ENCODE measurements at regions not wholly inside any gene's neighbourhood (a gene's known extent, or its start where the extent isn't known, plus 50 kb on each side); places are given as distances from the start of the nearest gene placed in this dataset.
"Not testable (repeated sequence)": the region's sequence is repeated elsewhere in the genome, so short reads cannot be mapped to it uniquely, and the experiment has no call there.

GRCh38 chr2:200110381-200110780 is 155.0 kb downstream of the MAIP1 start:
- FAIRE-seq (no peak), DNase-seq (ENCODE audit: low read depth, low spot score) (no peak)
- H2AFZ ChIP-seq (ENCODE audit: low read depth, low read length), result no peak overlapping the region
- no peak overlapping the region for H3K27ac ChIP-seq (ENCODE audit: insufficient read depth, low read depth, low read length)
- no peaks in the 10 kb centered on the region for H3K4me1 ChIP-seq (ENCODE audit: control insufficient read depth, extremely low read depth, insufficient read depth, low read length)
- no peaks in the 10 kb centered on the region for H3K9me1 ChIP-seq (replicated peaks; ENCODE audit: control insufficient read depth, extremely low read depth, insufficient read depth, low read length)
- H3K4me3 ChIP-seq (replicated peaks in 1 of 3; ENCODE audit: insufficient read depth in 1 of 3, low read depth in 1 of 3, low read length in 3 of 3), result no peak overlapping the region
- no TSS peak for BruUV-seq (replicated peaks)
- no peaks in the 10 kb centered on the region for H3K36me3 ChIP-seq (ENCODE audit: control insufficient read depth in 2 of 2, extremely low read depth in 1 of 2, insufficient read depth in 2 of 2, low read length in 2 of 2)
- intact Hi-C loops (cut with micrococcal nuclease), result no loop called here
- TF ChIP-seq GATA2 (IDR thresholded peaks at IDR 0.05; ENCODE audit: insufficient read depth, insufficient read length, low read depth, low read length) (no peak), MYC (IDR thresholded peaks at IDR 0.05; ENCODE audit: low read depth, low read length) (no peak), EZH2 (IDR thresholded peaks at IDR 0.05; ENCODE audit: borderline replicate concordance, low read depth, low read length, severe bottlenecking) (no peak), FOS (IDR thresholded peaks at IDR 0.05; ENCODE audit: borderline replicate concordance, insufficient read depth, low read length) (no peak), JUN (IDR thresholded peaks at IDR 0.05; ENCODE audit: borderline replicate concordance, insufficient read depth, insufficient read length, low read depth) (no peak), MAX (IDR thresholded peaks at IDR 0.05; ENCODE audit: insufficient read depth, insufficient read length) (no peak), POLR2A (IDR thresholded peaks at IDR 0.05; ENCODE audit: low read depth, low read length) (no peak), POLR2AphosphoS5 (IDR thresholded peaks at IDR 0.05; ENCODE audit: insufficient read depth, low read depth, low read length) (no peak)
- TF ChIP-seq, protein P1, sequence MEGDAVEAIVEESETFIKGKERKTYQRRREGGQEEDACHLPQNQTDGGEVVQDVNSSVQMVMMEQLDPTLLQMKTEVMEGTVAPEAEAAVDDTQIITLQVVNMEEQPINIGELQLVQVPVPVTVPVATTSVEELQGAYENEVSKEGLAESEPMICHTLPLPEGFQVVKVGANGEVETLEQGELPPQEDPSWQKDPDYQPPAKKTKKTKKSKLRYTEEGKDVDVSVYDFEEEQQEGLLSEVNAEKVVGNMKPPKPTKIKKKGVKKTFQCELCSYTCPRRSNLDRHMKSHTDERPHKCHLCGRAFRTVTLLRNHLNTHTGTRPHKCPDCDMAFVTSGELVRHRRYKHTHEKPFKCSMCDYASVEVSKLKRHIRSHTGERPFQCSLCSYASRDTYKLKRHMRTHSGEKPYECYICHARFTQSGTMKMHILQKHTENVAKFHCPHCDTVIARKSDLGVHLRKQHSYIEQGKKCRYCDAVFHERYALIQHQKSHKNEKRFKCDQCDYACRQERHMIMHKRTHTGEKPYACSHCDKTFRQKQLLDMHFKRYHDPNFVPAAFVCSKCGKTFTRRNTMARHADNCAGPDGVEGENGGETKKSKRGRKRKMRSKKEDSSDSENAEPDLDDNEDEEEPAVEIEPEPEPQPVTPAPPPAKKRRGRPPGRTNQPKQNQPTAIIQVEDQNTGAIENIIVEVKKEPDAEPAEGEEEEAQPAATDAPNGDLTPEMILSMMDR (IDR thresholded peaks at IDR 0.05; ENCODE audit: extremely low read depth in 1 of 2, insufficient read depth in 1 of 2, low read depth in 1 of 2, low read length in 2 of 2), result no peak
- no peak overlapping the region for H3K4me2 ChIP-seq (ENCODE audit: insufficient read depth, low read length)
- H4K20me1 ChIP-seq (replicated peaks; ENCODE audit: control insufficient read depth, extremely low read depth, insufficient read depth, low read length), result no peaks in the 10 kb centered on the region
- dilution Hi-C loops (cut with MboI; ENCODE audit: extremely low pct_ligation_motif_present, low sequenced_read_pairs), result no loop called here
- H3K9me3 ChIP-seq (replicated peaks; ENCODE audit: control insufficient read depth, insufficient read depth, low read length), result no peaks in the 10 kb centered on the region
- POLR2A ChIA-PET, result no interaction called here
- peaks cover 0 to 4% of the 10 kb centered on the region in 2 experiments for H3K27me3 ChIP-seq (ENCODE audit: control insufficient read depth in 2 of 2, insufficient read depth in 2 of 2, low read length in 2 of 2)
- no peaks in the 10 kb centered on the region for H3K79me2 ChIP-seq (ENCODE audit: control insufficient read depth, insufficient read depth, low read length)
- CTCF ChIA-PET, result no interaction called here
- H3K9ac ChIP-seq (replicated peaks; ENCODE audit: extremely low read depth, insufficient read depth, low read length), result no peak overlapping the region

DNA sequence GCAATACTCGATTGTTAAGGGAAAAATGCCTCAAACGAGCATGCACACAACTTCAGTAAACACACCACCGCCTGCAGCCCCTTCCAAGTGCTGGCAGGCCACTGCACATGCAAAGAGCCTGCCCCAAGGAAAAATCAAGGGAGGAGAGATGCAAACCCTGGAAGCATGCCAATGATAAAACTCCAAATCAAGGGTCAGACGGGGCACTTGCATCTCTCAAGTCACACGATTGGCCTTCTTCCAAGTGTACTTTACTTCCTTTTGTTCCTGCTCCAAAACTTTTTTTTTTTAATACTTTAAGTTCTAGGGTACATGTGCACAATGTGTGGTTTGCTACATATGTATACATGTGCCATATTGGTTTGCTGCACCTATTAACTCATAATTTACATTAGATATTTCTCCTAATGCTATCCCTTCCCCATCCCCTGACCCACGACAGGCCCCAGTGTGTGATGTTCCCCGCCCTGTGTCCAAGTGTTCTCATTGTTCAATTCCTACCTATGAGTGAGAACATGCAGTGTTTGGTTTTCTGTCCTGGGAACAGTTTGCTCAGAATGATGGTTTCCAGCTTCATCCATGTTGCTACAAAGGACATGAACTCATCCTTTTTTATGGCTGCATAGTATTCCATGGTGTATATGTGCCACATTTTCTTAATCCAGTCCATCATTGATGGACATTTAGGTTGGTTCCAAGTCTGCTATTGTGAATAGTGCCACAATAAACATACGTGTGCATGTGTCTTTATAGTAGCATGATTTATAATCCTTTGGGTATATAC is 157.8 kb downstream of the MAIP1 start:
- CTCF ChIA-PET; H4K20me1 ChIP-seq (replicated peaks; ENCODE audit: control insufficient read depth, extremely low read depth, insufficient read depth, low read length); H3K9ac ChIP-seq (replicated peaks; ENCODE audit: extremely low read depth, insufficient read depth, low read length); H3K9me1 ChIP-seq (replicated peaks; ENCODE audit: control insufficient read depth, extremely low read depth, insufficient read depth, low read length); POLR2A ChIA-PET; H3K79me2 ChIP-seq (ENCODE audit: control insufficient read depth, insufficient read depth, low read length); H3K4me2 ChIP-seq (ENCODE audit: insufficient read depth, low read length); FAIRE-seq; intact Hi-C loops (cut with micrococcal nuclease); H3K4me1 ChIP-seq (ENCODE audit: control insufficient read depth, extremely low read depth, insufficient read depth, low read length); BruUV-seq (replicated peaks); H3K36me3 ChIP-seq (ENCODE audit: control insufficient read depth in 2 of 2, extremely low read depth in 1 of 2, insufficient read depth in 2 of 2, low read length in 2 of 2); dilution Hi-C loops (cut with MboI; ENCODE audit: extremely low pct_ligation_motif_present, low sequenced_read_pairs); H3K9me3 ChIP-seq (replicated peaks; ENCODE audit: control insufficient read depth, insufficient read depth, low read length); H2AFZ ChIP-seq (ENCODE audit: low read depth, low read length); H3K4me3 ChIP-seq (replicated peaks in 1 of 3; ENCODE audit: insufficient read depth in 1 of 3, low read depth in 1 of 3, low read length in 3 of 3); H3K27me3 ChIP-seq (ENCODE audit: control insufficient read depth in 2 of 2, insufficient read depth in 2 of 2, low read length in 2 of 2); DNase-seq (ENCODE audit: low read depth, low spot score); H3K27ac ChIP-seq (ENCODE audit: insufficient read depth, low read depth, low read length): not testable (repeated sequence)

Data from endothelial cell of umbilical vein (primary cell).